HFFc6 (cell line): ENCODE measurements at regions not wholly inside any gene's neighbourhood (a gene's known extent, or its start where the extent isn't known, plus 50 kb on each side); places are given as distances from the start of the nearest gene placed in this dataset.

Experiments
- DNase-seq: peaks from one replicate; pipeline ENCODE4 v3.0.0-alpha.2; 2018
- H3K27ac Mint-ChIP-seq: 2 replicates; pipeline ENCODE4 v1.8.0; 2020; ENCODE audit warnings: mild to moderate bottlenecking, mixed read lengths
- H3K27me3 Mint-ChIP-seq: 2 replicates; pipeline ENCODE4 v1.8.0; 2021; ENCODE audit warnings: mild to moderate bottlenecking, moderate library complexity, mixed read lengths; ENCODE audit not compliant: insufficient read depth
- H3K36me3 Mint-ChIP-seq: 2 replicates; pipeline ENCODE4 v1.8.0; 2021; ENCODE audit warnings: low read depth, mixed read lengths
- H3K4me1 Mint-ChIP-seq: 2 replicates; pipeline ENCODE4 v1.8.0; 2020; ENCODE audit warnings: low read depth, mixed read lengths
- H3K4me3 Mint-ChIP-seq: 2 replicates; pipeline ENCODE4 v1.8.0; 2020; ENCODE audit warnings: mild to moderate bottlenecking, moderate library complexity, mixed read lengths
- H3K9me3 Mint-ChIP-seq: 2 replicates; pipeline ENCODE4 v1.8.0; 2020; ENCODE audit warnings: mild to moderate bottlenecking, mixed read lengths
- CTCF ChIP-seq: fragments of 200-600 bp; sonication (generic); IDR thresholded peaks from 2 replicates; pipeline ENCODE4 v1.5.0; 2021; ENCODE audit warnings: antibody characterized with exemption, mild to moderate bottlenecking

- no peak overlapping the region for H3K27ac Mint-ChIP-seq
- H3K4me1 Mint-ChIP-seq, result peaks cover 47% of the 10 kb centered on the region
- no peaks in the 10 kb centered on the region for H3K36me3 Mint-ChIP-seq
- no peak overlapping the region for H3K4me3 Mint-ChIP-seq
- no peak for DNase-seq
- H3K27me3 Mint-ChIP-seq, result peaks cover 8% of the 10 kb centered on the region
- TF ChIP-seq CTCF, result no peak
- no peaks in the 10 kb centered on the region for H3K9me3 Mint-ChIP-seq
These were observed 52.0 kb downstream of the MAGEF1 start for GRCh38 chr3:184659797-184660301.

- no peaks in the 10 kb centered on the region for H3K9me3 Mint-ChIP-seq
- DNase-seq, result no peak
- no peak overlapping the region for H3K4me3 Mint-ChIP-seq
- no peak overlapping the region for H3K27ac Mint-ChIP-seq
- peaks cover 40% of the 10 kb centered on the region for H3K4me1 Mint-ChIP-seq
- no peak for TF ChIP-seq CTCF
- no peaks in the 10 kb centered on the region for H3K36me3 Mint-ChIP-seq
- H3K27me3 Mint-ChIP-seq, result peaks cover 6% of the 10 kb centered on the region
These were observed 53.5 kb downstream of the MAGEF1 start for GRCh38 chr3:184658223-184658928.

- peaks cover 4% of the 10 kb centered on the region for H3K27me3 Mint-ChIP-seq
- H3K27ac Mint-ChIP-seq, result no peak overlapping the region
- peaks cover 40% of the 10 kb centered on the region for H3K4me1 Mint-ChIP-seq
- no peaks in the 10 kb centered on the region for H3K9me3 Mint-ChIP-seq
- no peak for TF ChIP-seq CTCF
- H3K36me3 Mint-ChIP-seq, result no peaks in the 10 kb centered on the region
- DNase-seq, result peak; percentile 65
- H3K4me3 Mint-ChIP-seq, result no peak overlapping the region
These were observed 54.8 kb downstream of the MAGEF1 start for GRCh38 chr3:184656829-184657681.

GRCh38 chr3:184656458-184656828 is 55.4 kb downstream of the MAGEF1 start:
- peaks cover 41% of the 10 kb centered on the region for H3K4me1 Mint-ChIP-seq
- H3K9me3 Mint-ChIP-seq, result no peaks in the 10 kb centered on the region
- TF ChIP-seq CTCF, result no peak
- DNase-seq, result no peak
- H3K27me3 Mint-ChIP-seq, result peaks cover 4% of the 10 kb centered on the region
- no peak overlapping the region for H3K4me3 Mint-ChIP-seq
- no peaks in the 10 kb centered on the region for H3K36me3 Mint-ChIP-seq
- H3K27ac Mint-ChIP-seq, result no peak overlapping the region

GRCh38 chr3:184655597-184655996 is 56.3 kb downstream of the MAGEF1 start:
- no peak for TF ChIP-seq CTCF
- peaks cover 4% of the 10 kb centered on the region for H3K27me3 Mint-ChIP-seq
- DNase-seq, result no peak
- H3K4me1 Mint-ChIP-seq, result peaks cover 41% of the 10 kb centered on the region
- no peak overlapping the region for H3K4me3 Mint-ChIP-seq
- H3K27ac Mint-ChIP-seq, result no peak overlapping the region
- H3K9me3 Mint-ChIP-seq, result no peaks in the 10 kb centered on the region
- no peaks in the 10 kb centered on the region for H3K36me3 Mint-ChIP-seq
